Muscle layer of duodenum (tissue), 2 donors: ENCODE measurements at regions not wholly inside any gene's neighbourhood (a gene's known extent, or its start where the extent isn't known, plus 50 kb on each side); places are given as distances from the start of the nearest gene placed in this dataset.
"Not testable (repeated sequence)": the region's sequence is repeated elsewhere in the genome, so short reads cannot be mapped to it uniquely, and the experiment has no call there.

Source experiments
- H3K27ac ChIP-seq: one replicate; pipeline ENCODE4 v1.7.0; 2013; ENCODE audit warnings: mild to moderate bottlenecking, low read length
- H3K27me3 ChIP-seq: one replicate; pipeline ENCODE4 v1.7.0; 2013; ENCODE audit warnings: low read depth, mild to moderate bottlenecking, control low read depth, low read length
- H3K36me3 ChIP-seq, 2 donors: one replicate each; pipeline ENCODE4 v1.7.0; 2013; ENCODE audit warnings: low read length in 2 of 2, control low read depth in 1 of 2, mild to moderate bottlenecking in 1 of 2; ENCODE audit not compliant: insufficient read depth in 2 of 2, control insufficient read depth in 1 of 2
- H3K4me1 ChIP-seq, 2 donors: one replicate each; pipeline ENCODE4 v1.7.0; 2013; ENCODE audit warnings: low read length in 2 of 2, mild to moderate bottlenecking in 2 of 2, control low read depth in 1 of 2, moderate library complexity in 1 of 2; ENCODE audit not compliant: insufficient read depth in 2 of 2, control insufficient read depth in 1 of 2
- H3K4me3 ChIP-seq, 2 donors: one replicate each; pipeline ENCODE4 v1.7.0; 2013; ENCODE audit warnings: low read length in 2 of 2, low read depth in 1 of 2, mild to moderate bottlenecking in 1 of 2
- H3K9me3 ChIP-seq, 2 donors: one replicate each; pipeline ENCODE4 v1.7.0; 2013; ENCODE audit warnings: low read length in 2 of 2, control low read depth in 1 of 2, mild to moderate bottlenecking in 1 of 2; ENCODE audit not compliant: control insufficient read depth in 1 of 2
- donor health status: healthy.

DNA sequence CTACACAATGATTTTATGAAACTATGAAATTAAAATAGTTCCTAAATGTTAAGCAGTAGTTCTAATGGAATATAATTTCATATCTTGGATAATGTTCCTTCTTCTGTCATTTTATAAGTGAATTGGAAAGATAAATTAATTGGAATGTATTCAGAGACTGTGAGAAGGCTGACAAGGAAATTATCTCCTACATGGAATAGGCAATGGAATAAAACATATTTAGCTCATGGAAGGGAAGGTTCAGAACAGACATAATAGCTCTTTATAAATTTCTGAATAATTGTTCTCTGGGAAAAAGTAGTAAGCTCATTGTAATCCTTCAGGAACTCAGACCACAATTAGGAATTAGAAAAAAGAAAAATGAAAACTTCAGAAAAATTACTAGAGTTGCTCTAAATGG, 1172.3 kb upstream of the SORCS1 start:
- Histone ChIP-seq H3K36me3 (no peaks in the 10 kb centered on the region), H3K27me3 (no peaks in the 10 kb centered on the region), H3K27ac (no peak overlapping the region), H3K4me3 (no peak overlapping the region), H3K4me1 (no peaks in the 10 kb centered on the region), H3K9me3 (peaks cover 0 to 5% of the 10 kb centered on the region in 2 donors)

DNA sequence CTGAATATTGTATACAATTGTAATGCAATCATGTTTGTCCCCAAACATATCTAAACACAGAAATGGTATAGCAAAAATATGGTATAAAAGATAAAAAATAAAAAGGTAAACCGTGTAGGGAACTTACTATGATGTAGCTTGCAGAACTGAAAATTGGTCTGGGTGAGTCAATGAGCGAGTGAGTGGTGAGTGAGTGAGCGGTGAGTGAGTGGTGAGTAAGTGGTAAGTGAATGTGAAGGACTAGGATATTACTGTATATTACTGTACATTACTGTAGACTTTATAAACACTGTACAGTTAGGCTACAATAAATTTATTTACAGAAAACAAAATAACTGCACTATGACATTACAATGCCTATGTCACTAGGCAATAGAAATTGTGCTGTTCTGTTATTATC, 1163.2 kb upstream of the SORCS1 start:
- no peaks in the 10 kb centered on the region for H3K4me1 ChIP-seq
- H3K27ac ChIP-seq, result no peak overlapping the region
- no peaks in the 10 kb centered on the region for H3K36me3 ChIP-seq
- no peak overlapping the region for H3K4me3 ChIP-seq
- no peaks in the 10 kb centered on the region for H3K9me3 ChIP-seq
- H3K27me3 ChIP-seq, result no peaks in the 10 kb centered on the region

DNA sequence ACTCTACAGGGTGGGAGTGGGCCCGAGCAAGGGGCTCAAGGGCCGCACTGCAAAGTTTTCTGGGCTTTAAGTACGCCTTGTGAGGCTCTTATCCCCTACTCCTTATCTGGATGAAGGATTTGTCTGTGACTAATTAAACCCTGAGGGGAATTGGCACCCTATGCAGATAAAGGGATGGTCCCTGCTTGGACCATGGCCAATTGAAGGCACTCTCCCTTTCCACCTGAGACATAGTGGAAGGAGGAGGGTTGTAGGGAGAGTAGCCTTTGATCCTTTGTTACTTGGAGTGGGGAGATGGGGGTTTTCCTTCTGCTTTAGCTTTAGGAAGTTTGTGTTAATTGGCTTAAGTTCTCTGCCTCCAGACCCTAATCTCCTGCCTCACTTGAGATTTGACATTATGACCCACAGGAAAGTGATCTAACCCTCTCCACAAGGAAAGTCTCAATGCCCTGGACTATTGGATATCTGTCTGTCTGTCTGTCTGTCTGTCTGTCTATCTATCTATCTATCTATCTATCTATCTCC, 1158.8 kb upstream of the SORCS1 start:
- H3K4me3 ChIP-seq, result no peak overlapping the region
- no peaks in the 10 kb centered on the region for H3K9me3 ChIP-seq
- H3K27me3 ChIP-seq, result no peaks in the 10 kb centered on the region
- H3K36me3 ChIP-seq, result no peaks in the 10 kb centered on the region
- no peaks in the 10 kb centered on the region for H3K4me1 ChIP-seq
- H3K27ac ChIP-seq, result no peak overlapping the region

DNA sequence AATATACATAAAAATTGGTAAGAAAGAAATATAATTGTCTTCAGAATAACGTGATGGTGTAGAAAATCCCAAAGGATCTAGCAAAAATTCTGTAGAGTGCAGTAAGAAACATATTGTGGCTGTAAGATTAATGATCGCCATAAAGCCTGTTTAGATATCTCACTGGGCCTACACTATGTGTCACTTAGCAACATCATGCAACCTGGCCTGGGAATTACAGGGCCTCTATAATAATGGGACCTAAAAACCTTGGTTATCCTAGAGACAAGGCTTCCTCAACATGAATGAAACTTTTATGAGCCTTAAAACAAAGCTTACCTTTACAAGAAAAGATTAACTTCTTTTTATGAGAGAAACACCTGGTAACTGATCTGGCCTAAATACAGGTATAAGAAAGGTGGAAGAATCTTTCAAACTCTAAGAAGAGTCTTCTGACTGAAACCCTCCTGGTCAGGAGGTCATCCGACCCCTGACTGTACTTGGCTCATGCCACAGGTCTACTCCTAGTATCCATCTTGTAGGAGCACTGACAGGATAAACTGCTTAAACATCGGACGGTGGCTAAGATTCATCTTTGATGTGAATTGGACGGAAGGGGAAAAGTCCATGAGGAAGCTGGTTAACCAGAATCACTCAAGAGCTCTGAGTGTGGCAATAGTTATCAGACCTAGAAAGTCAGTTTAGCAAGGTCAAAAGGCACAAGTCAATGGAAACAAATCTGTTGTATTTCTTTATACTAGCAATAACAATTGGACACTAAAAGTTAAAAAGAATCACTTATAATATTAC, 1155.1 kb upstream of the SORCS1 start:
- Histone ChIP-seq H3K4me3 (no peak overlapping the region), H3K27me3 (no peaks in the 10 kb centered on the region), H3K27ac (no peak overlapping the region), H3K9me3 (no peaks in the 10 kb centered on the region), H3K4me1 (no peaks in the 10 kb centered on the region), H3K36me3 (no peaks in the 10 kb centered on the region)

DNA sequence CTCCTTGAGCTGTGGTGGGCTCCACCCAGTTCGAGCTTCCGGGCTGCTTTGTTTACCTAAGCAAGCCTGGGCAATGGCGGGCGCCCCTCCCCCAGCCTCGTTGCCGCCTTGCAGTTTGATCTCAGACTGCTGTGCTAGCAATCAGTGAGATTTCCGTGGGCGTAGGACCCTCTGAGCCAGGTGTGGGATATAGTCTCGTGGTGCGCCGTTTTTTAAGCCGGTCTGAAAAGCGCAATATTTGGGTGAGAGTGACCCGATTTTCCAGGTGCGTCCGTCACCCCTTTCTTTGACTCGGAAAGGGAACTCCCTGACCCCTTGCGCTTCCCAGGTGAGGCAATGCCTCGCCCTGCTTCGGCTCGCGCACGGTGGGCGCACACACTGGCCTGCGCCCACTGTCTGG, 1151.1 kb upstream of the SORCS1 start:
- not testable (repeated sequence) for H3K27me3 ChIP-seq, H3K4me1 ChIP-seq, H3K36me3 ChIP-seq, H3K27ac ChIP-seq, H3K4me3 ChIP-seq, H3K9me3 ChIP-seq

DNA sequence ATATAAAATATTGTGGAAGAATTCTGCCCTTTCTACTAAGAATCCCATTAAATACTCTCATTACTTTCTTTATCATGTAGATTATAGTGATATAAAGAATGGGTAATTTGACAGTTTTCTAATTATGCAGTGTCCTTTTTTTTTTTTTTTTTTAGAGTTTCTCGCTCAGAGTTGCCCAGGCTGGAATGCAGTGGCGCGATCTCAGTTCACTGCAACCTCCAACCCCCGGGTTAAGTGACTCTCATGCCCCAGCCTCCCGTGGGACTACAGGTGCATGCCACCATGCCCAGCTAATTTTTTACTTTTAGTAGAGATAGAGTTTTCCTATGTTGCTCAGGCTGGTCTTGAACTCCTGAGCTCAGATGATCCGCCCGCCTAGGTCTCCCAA, 1143.4 kb upstream of the SORCS1 start:
- no peaks in the 10 kb centered on the region for H3K9me3 ChIP-seq
- H3K4me3 ChIP-seq, result no peak overlapping the region
- no peaks in the 10 kb centered on the region for H3K4me1 ChIP-seq
- no peak overlapping the region for H3K27ac ChIP-seq
- H3K36me3 ChIP-seq, result no peaks in the 10 kb centered on the region
- H3K27me3 ChIP-seq, result no peaks in the 10 kb centered on the region

DNA sequence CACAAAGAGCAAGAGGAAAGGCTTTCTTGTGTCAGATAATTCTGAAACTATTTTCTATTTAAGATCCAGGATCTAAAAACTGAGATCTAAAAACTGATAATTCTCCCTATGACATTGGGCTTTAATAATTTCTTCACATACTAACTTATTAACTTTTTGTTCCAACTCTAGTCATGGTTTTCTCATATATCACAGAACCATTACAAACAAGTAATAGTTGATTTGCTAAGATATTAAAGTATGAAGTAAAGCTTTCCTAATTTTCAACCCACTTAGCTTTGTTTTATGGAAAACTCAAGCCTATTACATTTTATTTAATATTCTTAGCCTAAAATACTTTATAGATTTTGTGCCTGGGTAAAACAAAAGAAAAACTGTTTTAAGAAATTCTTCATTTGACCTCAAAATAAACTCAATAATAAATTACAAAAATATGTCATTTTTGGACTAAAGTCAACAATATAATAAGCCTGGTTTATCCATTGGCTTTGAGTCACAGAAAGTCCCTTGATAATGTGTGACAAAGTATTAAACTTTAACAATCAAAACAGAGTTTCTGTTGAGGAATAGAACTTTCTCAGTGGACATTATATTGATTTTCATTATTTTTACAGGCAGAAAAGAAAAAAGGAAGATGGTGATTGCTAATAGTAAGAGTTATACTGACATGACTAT, 1142.9 kb upstream of the SORCS1 start:
- Histone ChIP-seq H3K27ac (no peak overlapping the region), H3K9me3 (no peaks in the 10 kb centered on the region)

DNA sequence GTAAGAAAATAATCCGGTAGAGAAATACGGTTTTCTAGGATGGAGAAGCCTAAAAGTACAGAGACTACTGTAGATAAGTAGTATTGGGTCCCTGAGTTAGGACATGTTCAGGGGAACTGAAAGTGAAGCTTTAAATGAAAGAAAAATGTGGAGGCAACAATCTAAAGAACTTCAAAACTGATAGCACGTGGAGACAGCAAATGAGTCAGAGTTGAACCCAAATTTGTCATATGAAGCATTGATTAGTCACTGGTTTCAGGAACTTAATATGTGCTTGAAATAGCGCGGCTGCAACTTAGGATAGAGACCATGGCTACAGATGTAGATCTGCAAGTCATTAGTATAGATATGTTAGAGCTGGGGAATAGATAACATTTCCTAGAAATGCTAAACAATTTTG, 1138.6 kb upstream of the SORCS1 start:
- H3K4me3 ChIP-seq, result no peak overlapping the region
- H3K36me3 ChIP-seq, result no peaks in the 10 kb centered on the region
- H3K27me3 ChIP-seq, result no peaks in the 10 kb centered on the region
- H3K9me3 ChIP-seq, result no peaks in the 10 kb centered on the region
- H3K27ac ChIP-seq, result no peak overlapping the region
- H3K4me1 ChIP-seq, result no peaks in the 10 kb centered on the region

More for the DNA sequence above, 1142.9 kb upstream of the SORCS1 start:
- no peaks in the 10 kb centered on the region for H3K4me1 ChIP-seq
- H3K36me3 ChIP-seq, result no peaks in the 10 kb centered on the region
- no peak overlapping the region for H3K4me3 ChIP-seq
- no peaks in the 10 kb centered on the region for H3K27me3 ChIP-seq

DNA sequence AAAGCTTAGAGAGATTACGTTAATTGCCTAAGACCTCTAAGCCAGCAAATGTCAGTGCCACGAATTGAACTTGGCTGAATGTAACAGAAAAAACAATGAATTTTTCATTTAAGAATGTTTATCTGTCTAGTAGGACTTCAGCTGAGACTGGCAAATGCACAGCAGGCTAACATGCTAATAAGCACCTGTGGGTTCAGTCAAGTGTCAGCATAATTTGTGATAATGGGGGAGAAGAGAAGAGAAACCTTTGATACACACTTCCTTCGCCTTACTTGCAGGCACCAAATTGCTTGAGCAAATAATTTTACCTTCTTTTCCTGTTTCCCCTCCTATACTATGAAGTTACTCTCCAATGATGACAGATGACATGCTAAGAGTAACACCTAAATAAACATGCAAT, 1136.5 kb upstream of the SORCS1 start:
- Histone ChIP-seq H3K27ac (no peak overlapping the region), H3K9me3 (no peaks in the 10 kb centered on the region), H3K27me3 (no peaks in the 10 kb centered on the region)

DNA sequence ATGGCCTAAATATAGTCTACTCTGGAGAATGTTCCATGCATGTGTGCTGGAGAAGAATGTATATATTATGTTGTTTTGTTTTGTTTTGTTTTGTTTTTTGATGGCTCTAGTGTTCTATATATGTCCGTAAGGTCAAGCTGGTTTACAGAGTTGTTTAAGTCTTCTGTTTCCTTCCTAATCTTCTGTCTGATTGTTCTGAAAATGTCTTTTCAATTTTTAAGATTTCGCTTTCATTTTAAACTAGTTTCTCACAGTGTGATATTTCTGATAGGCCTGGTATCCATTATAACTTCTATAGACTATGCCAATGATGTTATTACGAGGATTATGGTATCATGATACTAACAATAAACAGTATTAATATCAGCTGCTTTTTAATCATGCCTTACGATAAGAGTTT, 1126.3 kb upstream of the SORCS1 start:
- H3K4me3 ChIP-seq, result no peak overlapping the region
- peaks cover 0 to 9% of the 10 kb centered on the region in 2 donors for H3K9me3 ChIP-seq
- H3K27me3 ChIP-seq, result no peaks in the 10 kb centered on the region
- H3K36me3 ChIP-seq, result no peaks in the 10 kb centered on the region
- no peak overlapping the region for H3K27ac ChIP-seq
- H3K4me1 ChIP-seq, result no peaks in the 10 kb centered on the region

More for the DNA sequence above, 1136.5 kb upstream of the SORCS1 start:
- H3K4me3 ChIP-seq, result no peak overlapping the region
- no peaks in the 10 kb centered on the region for H3K4me1 ChIP-seq
- H3K36me3 ChIP-seq, result no peaks in the 10 kb centered on the region

DNA sequence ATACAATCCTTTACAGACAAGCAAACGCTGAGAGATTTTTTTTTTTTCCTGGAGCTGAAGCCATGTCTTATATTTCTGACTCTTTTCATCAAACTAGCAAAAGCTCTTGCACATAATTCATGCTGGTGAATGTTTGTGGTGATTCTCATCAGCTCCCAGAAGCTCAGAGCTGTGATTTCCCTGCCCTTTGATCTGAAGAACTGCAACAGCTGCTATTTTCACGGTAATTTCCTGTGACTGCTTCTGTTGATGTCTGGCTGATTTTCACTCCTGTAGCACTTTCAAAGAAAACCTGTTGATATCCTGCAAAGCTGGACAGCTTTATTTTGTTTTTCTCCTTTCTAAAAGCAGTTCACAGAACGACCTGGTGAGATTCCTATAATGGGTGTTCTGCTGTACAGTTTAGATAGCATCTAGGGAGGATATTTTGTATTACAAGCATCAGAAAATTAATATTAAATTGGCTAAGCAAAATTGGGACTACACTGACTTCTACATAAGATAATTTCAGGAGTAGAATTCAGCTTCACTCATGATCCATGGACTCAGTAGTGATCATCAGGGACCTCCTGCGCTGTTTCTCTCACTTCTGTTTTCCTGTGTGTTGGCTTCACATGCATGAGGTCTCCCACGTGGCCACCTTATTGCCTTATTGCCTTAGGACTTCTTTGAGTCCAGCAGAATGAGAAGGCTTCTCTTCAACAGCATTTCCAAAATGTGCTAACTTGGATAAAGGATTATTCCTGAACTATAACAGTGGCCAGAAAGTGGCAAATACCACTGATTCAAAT, 1111.6 kb upstream of the SORCS1 start:
- no peaks in the 10 kb centered on the region for H3K36me3 ChIP-seq
- no peaks in the 10 kb centered on the region for H3K27me3 ChIP-seq
- H3K4me3 ChIP-seq, result no peak overlapping the region
- no peaks in the 10 kb centered on the region for H3K9me3 ChIP-seq
- H3K4me1 ChIP-seq, result no peaks in the 10 kb centered on the region
- no peak overlapping the region for H3K27ac ChIP-seq
